GM23248 (cell line): ENCODE measurements at regions not wholly inside any gene's neighbourhood (a gene's known extent, or its start where the extent isn't known, plus 50 kb on each side); places are given as distances from the start of the nearest gene placed in this dataset.

Source experiments
- EZH2 ChIP-seq: fragments of 200-600 bp; sonication (generic); IDR thresholded peaks from 2 replicates; pipeline ENCODE4 v1.6.1; 2018; ENCODE audit warnings: antibody characterized with exemption, mild to moderate bottlenecking; ENCODE audit not compliant: insufficient read depth, poor library complexity, severe bottlenecking
- EZH2phosphoT487 ChIP-seq: fragments of 200-600 bp; sonication (generic); IDR thresholded peaks from 2 replicates; pipeline ENCODE4 v1.6.1; 2018; ENCODE audit warnings: antibody characterized with exemption, moderate library complexity, mild to moderate bottlenecking, low read depth; ENCODE audit not compliant: insufficient read depth

GRCh38 chr2:16115881-16116830 lies 175.8 kb downstream of the MYCN start:
- TF ChIP-seq EZH2phosphoT487 (no peak), EZH2 (no peak)
